ENCODE measurements at regions not wholly inside any gene's neighbourhood (a gene's known extent, or its start where the extent isn't known, plus 50 kb on each side); places are given as distances from the start of the nearest gene placed in this dataset.

DNA sequence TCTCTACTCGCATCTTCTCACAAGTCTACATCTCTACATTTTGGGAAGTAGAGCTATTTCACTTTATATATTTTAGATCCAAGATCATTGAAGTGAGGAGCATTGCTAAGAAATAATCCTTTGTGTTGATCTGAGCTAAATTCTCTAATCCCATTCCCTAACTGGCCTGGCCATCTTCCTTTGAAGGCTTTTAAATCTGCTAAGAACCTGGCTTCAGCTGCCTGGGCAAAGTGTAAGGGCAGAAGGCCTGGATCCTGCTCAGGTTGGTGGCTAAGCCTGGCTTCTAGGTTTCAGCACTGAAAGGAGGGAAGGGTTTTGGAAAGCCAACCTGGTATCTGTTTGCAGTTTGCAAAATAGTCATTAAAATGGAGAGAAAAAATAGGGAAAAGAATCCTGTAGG, 167.6 kb downstream of the BRINP2 start:
- DNase-seq (ENCODE audit: low read depth): no peak

DNA sequence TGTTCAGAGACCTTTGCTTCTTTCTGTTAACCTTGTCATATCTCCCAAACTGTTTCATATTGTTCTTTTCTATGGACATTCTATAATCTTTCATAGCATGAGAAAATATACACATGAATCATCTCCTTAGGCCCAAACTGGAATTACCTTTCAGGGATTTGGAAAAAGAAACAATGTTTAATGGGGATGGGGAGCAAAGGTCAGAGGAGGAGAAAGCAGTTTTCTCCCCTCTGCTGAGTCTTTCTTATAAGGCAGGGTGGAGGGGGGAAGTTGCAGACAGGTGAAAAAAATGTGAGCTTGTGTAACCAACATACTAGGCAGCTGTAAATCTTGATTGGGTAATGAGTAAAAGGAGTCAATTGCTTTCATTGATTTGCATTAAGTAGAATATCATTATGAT, 164.1 kb downstream of the BRINP2 start:
- DNase-seq (ENCODE audit: low read depth): no peak

GRCh38 chr1:177333936-177334595, 163.3 kb downstream of the BRINP2 start:
- no peak for DNase-seq (ENCODE audit: low read depth)
